K562 (cell line): ENCODE measurements at regions not wholly inside any gene's neighbourhood (a gene's known extent, or its start where the extent isn't known, plus 50 kb on each side); places are given as distances from the start of the nearest gene placed in this dataset.
A peak's percentile ranks its signal among the peaks of the same experiment; 100 is the strongest.

ENCODE experiments used
- ATAC-seq: fragments of 200-7000 bp; cut with Tn5 transposase; 3 replicates; pipeline ENCODE4 v1.9.1; 2020; ENCODE audit warnings: moderate library complexity
- BruUV-seq: library from RNA; stranded (reverse); fragments of 400-500 nt; replicated peaks from 2 replicates; lab custom pipeline; 2021; lab: Mats Ljungman, UMichigan
- CTCF ChIA-PET: fragments of 300-600 bp; formaldehyde crosslinking; extraction: SDS; loops from one replicate; lab custom pipeline; 2021; ENCODE audit warnings: low intra/inter-chr PET ratio; lab: Yijun Ruan, JAX
- POLR2A ChIA-PET: fragments of 300-600, 350-650 bp; sonication (Branson Sonifier 250); formaldehyde crosslinking; extraction: SDS; loops from one replicate; lab custom pipeline; 2021; ENCODE audit warnings: antibody characterized with exemption, inconsistent platforms; lab: Yijun Ruan, JAX
- DNase-seq, 4 experiments: peaks; one replicate each; pipeline versions ENCODE4 v3.0.0 to v3.0.0-alpha.2; 2011 to 2018; ENCODE audit warnings: low spot score in 3 of 4, mixed read lengths in 3 of 4; ENCODE audit errors: extremely low read depth in 1 of 4
- FAIRE-seq: peaks from 2 replicates; lab custom pipeline; 2011; peaks lifted over from hg19 to GRCh38; lab: Jason Lieb, UNC
- H2AFZ ChIP-seq: 2 replicates; pipeline ENCODE4 v1.6.0; 2011; ENCODE audit warnings: low read depth, low read length, control low read depth, inconsistent platforms
- H3K27ac ChIP-seq: fragments of 200-600 bp; 3 replicates; pipeline ENCODE4 v1.8.0; 2011; ENCODE audit warnings: low read depth, mild to moderate bottlenecking, control low read depth, inconsistent platforms, low read length, moderate library complexity, mixed read lengths; ENCODE audit errors: extremely low read depth
- H3K27me3 ChIP-seq, 2 experiments: fragments of 300-600 bp in 1 of 2; 2 replicates in 1 of 2; 3 replicates in 1 of 2; pipeline versions ENCODE4 v1.6.0 to v1.8.0; 2011; ENCODE audit warnings: inconsistent platforms in 2 of 2, low read length in 2 of 2, mild to moderate bottlenecking in 1 of 2, mixed read lengths in 1 of 2, moderate library complexity in 1 of 2; ENCODE audit not compliant: control insufficient read depth in 2 of 2, insufficient read depth in 2 of 2
- H3K36me3 ChIP-seq: fragments of 300-600 bp; 3 replicates; pipeline ENCODE4 v1.8.0; 2011; ENCODE audit warnings: mild to moderate bottlenecking, low read length, inconsistent platforms; ENCODE audit not compliant: control insufficient read depth, insufficient read depth
- H3K4me1 ChIP-seq, 2 experiments: fragments of 200-600 bp in 1 of 2; replicated peaks in 1 of 2; 2 replicates in 1 of 2; 3 replicates in 1 of 2; pipeline versions ENCODE4 v1.5.1 to v1.8.0; 2011; ENCODE audit warnings: inconsistent platforms in 2 of 2, low read length in 2 of 2, mild to moderate bottlenecking in 1 of 2, mixed read lengths in 1 of 2, moderate library complexity in 1 of 2; ENCODE audit not compliant: control insufficient read depth in 2 of 2, insufficient read depth in 2 of 2
- H3K4me2 ChIP-seq: 2 replicates; pipeline ENCODE4 v1.6.1; 2011; ENCODE audit warnings: low read length, control low read depth, inconsistent platforms, mixed read lengths; ENCODE audit not compliant: insufficient read depth
- H3K4me3 ChIP-seq: fragments of 200-600 bp; sonication (generic), shearing (Covaris generic); 2 replicates; pipeline ENCODE4 v1.5.1; 2016; ENCODE audit warnings: control low read depth, inconsistent platforms
- H3K79me2 ChIP-seq: fragments of 200-600 bp; 3 replicates; pipeline ENCODE4 v1.8.0; 2011; ENCODE audit warnings: low read length, inconsistent platforms; ENCODE audit not compliant: control insufficient read depth, insufficient read depth
- H3K9ac ChIP-seq, 2 experiments: 2 replicates each; pipeline versions ENCODE4 v1.6.0 to v1.6.1; 2011; ENCODE audit warnings: low read depth in 2 of 2, low read length in 2 of 2, control low read depth in 1 of 2, inconsistent platforms in 1 of 2, mild to moderate bottlenecking in 1 of 2, mixed read lengths in 1 of 2; ENCODE audit not compliant: insufficient read depth in 1 of 2
- H3K9me1 ChIP-seq: one replicate; pipeline ENCODE4 v1.6.0; 2011; ENCODE audit warnings: inconsistent platforms, mild to moderate bottlenecking, low read length, moderate library complexity; ENCODE audit not compliant: control insufficient read depth, insufficient read depth
- H3K9me3 ChIP-seq: replicated peaks from 2 replicates; pipeline ENCODE4 v1.5.1; 2011; ENCODE audit warnings: low read depth, low read length, inconsistent platforms; ENCODE audit not compliant: control insufficient read depth, insufficient read depth
- H4K20me1 ChIP-seq: replicated peaks from 2 replicates; pipeline ENCODE4 v1.6.1; 2011; ENCODE audit warnings: low read length, inconsistent platforms, mixed read lengths; ENCODE audit not compliant: control insufficient read depth, insufficient read depth
- CBX5 ChIP-seq: IDR thresholded peaks from 2 replicates; pipeline ENCODE4 v1.6.1; 2014; ENCODE audit warnings: low read depth, borderline replicate concordance
- CEBPG ChIP-seq, 3 experiments: fragments of 200-800 bp in 1 of 3; sonication (Bioruptor generic) in 1 of 3; sonication (generic) in 1 of 3; formaldehyde crosslinking in 1 of 3; IDR thresholded peaks in 2 of 3; conservative IDR thresholded peaks in 1 of 3; 2 replicates each; pipeline versions ENCODE4 v1.6.1 to v1.8.0; 2016 to 2022; ENCODE audit warnings: missing compliant biosample characterization in 2 of 3, missing genetic modification characterization in 2 of 3, mild to moderate bottlenecking in 1 of 3, missing genetic modification reagents in 1 of 3
- FIP1L1 ChIP-seq: fragments of 200-400 bp; formaldehyde crosslinking; IDR thresholded peaks from 2 replicates; pipeline ENCODE4 v1.6.1; 2018; ENCODE audit warnings: mild to moderate bottlenecking, low read depth, low read length; ENCODE audit not compliant: poor library complexity, severe bottlenecking
- POU5F1 ChIP-seq: fragments of 150-350 bp; IDR thresholded peaks from 2 replicates; pipeline ENCODE4 v1.6.1; 2014; ENCODE audit warnings: borderline replicate concordance, low read length, low read depth, mild to moderate bottlenecking; ENCODE audit not compliant: partially characterized antibody
- RAD21 ChIP-seq, 2 experiments: fragments of 250-450 bp in 1 of 2; fragments of 450-650 bp in 1 of 2; sonication (Bioruptor Pico) in 1 of 2; formaldehyde crosslinking in 1 of 2; IDR thresholded peaks in 1 of 2; conservative IDR thresholded peaks in 1 of 2; 2 replicates each; pipeline versions ENCODE4 v1.4.0 to v1.8.0; 2020 to 2022; ENCODE audit warnings: mild to moderate bottlenecking in 2 of 2, moderate library complexity in 1 of 2
- RBM15 ChIP-seq: fragments of 200-400 bp; formaldehyde crosslinking; IDR thresholded peaks from 2 replicates; pipeline ENCODE4 v1.6.1; 2018; ENCODE audit warnings: mild to moderate bottlenecking, low read length, moderate library complexity; ENCODE audit not compliant: insufficient read depth
- ZNF695 ChIP-seq: fragments of 450-650 bp; formaldehyde crosslinking; IDR thresholded peaks from 2 replicates; pipeline ENCODE4 v1.4.0; 2020; ENCODE audit warnings: mild to moderate bottlenecking, moderate library complexity
- WGBS: fragments of 100-300 bp; shearing (Covaris generic); methylation state at CpG from one replicate; pipeline ENCODE4 v1.1.6; 2016; ENCODE audit warnings: low coverage, mixed read lengths; ENCODE audit not compliant: insufficient coverage; ENCODE audit errors: missing lambda C conversion rate; 5-methylcytosine and 5-hydroxymethylcytosine counted together
- in situ Hi-C: fragments of 300-500 bp; cut with MboI; formaldehyde crosslinking; loops from 4 replicates; pipeline ENCODE4 v1.15.0; 2018; ENCODE audit warnings: inconsistent platforms, mixed read lengths
- intact Hi-C: fragments of 100-400 bp; cut with micrococcal nuclease; formaldehyde crosslinking; loops from 2 replicates; pipeline ENCODE4 v1.14.2; 2022
- TF ChIP-seq, protein P1 (sequence below), 2 experiments: fragments of 450-650 bp in 1 of 2; sonication (generic) in 1 of 2; formaldehyde crosslinking in 1 of 2; IDR thresholded peaks in 1 of 2; conservative IDR thresholded peaks in 1 of 2; 2 replicates each; pipeline versions ENCODE4 v1.6.1 to v1.8.1; 2016 to 2023; ENCODE audit warnings: mild to moderate bottlenecking in 2 of 2, moderate library complexity in 2 of 2, inconsistent platforms in 1 of 2, missing genetic modification reagents in 1 of 2
- TF ChIP-seq, protein P2 (sequence below), 3 experiments: IDR thresholded peaks in 2 of 3; conservative IDR thresholded peaks in 1 of 3; 2 replicates each; pipeline ENCODE4 v1.5.1; 2011 to 2012; ENCODE audit warnings: low read length in 3 of 3, mild to moderate bottlenecking in 3 of 3, control low read depth in 2 of 3, improper control_type of control experiment in 1 of 3, inconsistent platforms in 1 of 3, low read depth in 1 of 3, mixed read lengths in 1 of 3, moderate library complexity in 1 of 3; ENCODE audit not compliant: insufficient read depth in 2 of 3

DNA sequence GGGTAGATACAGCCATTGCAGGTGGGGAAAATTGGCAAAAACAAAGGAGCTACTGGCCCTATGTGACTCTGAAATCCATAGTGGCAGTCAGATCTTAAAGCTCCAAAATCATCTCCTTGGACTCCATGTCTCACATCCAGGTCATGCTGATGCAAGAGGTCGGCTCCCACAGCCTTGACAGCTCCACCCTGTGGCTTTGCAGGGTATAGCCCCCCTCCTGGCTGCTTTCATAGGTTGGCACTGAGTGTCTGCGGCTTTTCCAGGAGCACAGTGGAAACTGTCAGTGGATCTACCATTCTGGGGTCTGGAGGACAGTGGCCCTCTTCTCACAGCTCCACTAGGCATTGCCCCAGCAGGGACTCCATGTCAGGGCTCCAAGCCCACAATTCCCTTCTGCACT is 1190.1 kb downstream of the CDH12 start:
- in situ Hi-C loops = no loop called here

More for the DNA sequence above, 1190.1 kb downstream of the CDH12 start:
- Histone ChIP-seq H3K4me1 (no peaks in the 10 kb centered on the region), H3K27me3 (no peaks in the 10 kb centered on the region)
- peak in 1 of 4 experiments; percentile 7 for DNase-seq
- POLR2A ChIA-PET = no interaction called here
- TF ChIP-seq, protein P1, sequence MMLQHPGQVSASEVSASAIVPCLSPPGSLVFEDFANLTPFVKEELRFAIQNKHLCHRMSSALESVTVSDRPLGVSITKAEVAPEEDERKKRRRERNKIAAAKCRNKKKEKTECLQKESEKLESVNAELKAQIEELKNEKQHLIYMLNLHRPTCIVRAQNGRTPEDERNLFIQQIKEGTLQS (IDR thresholded peaks at IDR 0.05) = peak; percentile 40; the same call in 1 of the 2 replicates
- TF ChIP-seq, protein P1 (CRISPR knock-in tag; conservative IDR thresholded peaks at IDR 0.05) = no peak
- TF ChIP-seq POU5F1 (no peak), CEBPG (CRISPR knock-in tag; IDR thresholded peaks at IDR 0.05) (peak; percentile 73), CEBPG (tag; conservative IDR thresholded peaks at IDR 0.05 in 1 of 2, IDR thresholded peaks at IDR 0.05 in 1 of 2) (no peak), FIP1L1 (no peak), CBX5 (no peak), RAD21 (CRISPR knock-in tag; conservative IDR thresholded peaks at IDR 0.05 in 1 of 2, IDR thresholded peaks at IDR 0.05 in 1 of 2) (peak in 1 of 2 experiments; percentile 33; a peak in 2 of 4 replicates), RBM15 (no peak), ZNF695 (CRISPR knock-in tag) (no peak)
- TF ChIP-seq, protein P2, sequence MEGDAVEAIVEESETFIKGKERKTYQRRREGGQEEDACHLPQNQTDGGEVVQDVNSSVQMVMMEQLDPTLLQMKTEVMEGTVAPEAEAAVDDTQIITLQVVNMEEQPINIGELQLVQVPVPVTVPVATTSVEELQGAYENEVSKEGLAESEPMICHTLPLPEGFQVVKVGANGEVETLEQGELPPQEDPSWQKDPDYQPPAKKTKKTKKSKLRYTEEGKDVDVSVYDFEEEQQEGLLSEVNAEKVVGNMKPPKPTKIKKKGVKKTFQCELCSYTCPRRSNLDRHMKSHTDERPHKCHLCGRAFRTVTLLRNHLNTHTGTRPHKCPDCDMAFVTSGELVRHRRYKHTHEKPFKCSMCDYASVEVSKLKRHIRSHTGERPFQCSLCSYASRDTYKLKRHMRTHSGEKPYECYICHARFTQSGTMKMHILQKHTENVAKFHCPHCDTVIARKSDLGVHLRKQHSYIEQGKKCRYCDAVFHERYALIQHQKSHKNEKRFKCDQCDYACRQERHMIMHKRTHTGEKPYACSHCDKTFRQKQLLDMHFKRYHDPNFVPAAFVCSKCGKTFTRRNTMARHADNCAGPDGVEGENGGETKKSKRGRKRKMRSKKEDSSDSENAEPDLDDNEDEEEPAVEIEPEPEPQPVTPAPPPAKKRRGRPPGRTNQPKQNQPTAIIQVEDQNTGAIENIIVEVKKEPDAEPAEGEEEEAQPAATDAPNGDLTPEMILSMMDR (IDR thresholded peaks at IDR 0.05 in 2 of 3, conservative IDR thresholded peaks at IDR 0.05 in 1 of 3; ENCODE audit: insufficient read depth in 2 of 3, low read depth in 1 of 3, low read length in 3 of 3) = peak in 1 of 3 experiments; percentile 32; a peak in 1 of 6 replicates
- TF ChIP-seq, all 486 proteins: peak for 4
- no peak overlapping the region for H3K27ac ChIP-seq
- CTCF ChIA-PET = no interaction called here
- no TSS peak for BruUV-seq
- FAIRE-seq (no peak), ATAC-seq (no peak)
- no peak overlapping the region for H3K4me2 ChIP-seq
- H3K9me3 ChIP-seq = no peaks in the 10 kb centered on the region
- no peak overlapping the region for H3K4me3 ChIP-seq
- H3K79me2 ChIP-seq = no peaks in the 10 kb centered on the region
- no peaks in the 10 kb centered on the region for H3K9me1 ChIP-seq
- no peak overlapping the region for H2AFZ ChIP-seq
- 10% methylated on average over 2 of the region's 2 CpGs for WGBS
- no peaks in the 10 kb centered on the region for H3K36me3 ChIP-seq
- no peaks in the 10 kb centered on the region for H4K20me1 ChIP-seq
- intact Hi-C loops = no loop called here
- H3K9ac ChIP-seq = no peak overlapping the region
